Loucy (cell line): ENCODE measurements at regions not wholly inside any gene's neighbourhood (a gene's known extent, or its start where the extent isn't known, plus 50 kb on each side); places are given as distances from the start of the nearest gene placed in this dataset.

Source experiments
- CTCF ChIP-seq: fragments of 200-600 bp; sonication (generic); conservative IDR thresholded peaks from 2 replicates; pipeline ENCODE4 v1.5.1; 2014; ENCODE audit warnings: mild to moderate bottlenecking, antibody characterized with exemption, low read length
- EZH2phosphoT487 ChIP-seq: fragments of 200-600 bp; IDR thresholded peaks from 2 replicates; pipeline ENCODE4 v1.6.1; 2018; ENCODE audit warnings: antibody characterized with exemption, mild to moderate bottlenecking, moderate library complexity, borderline replicate concordance

DNA sequence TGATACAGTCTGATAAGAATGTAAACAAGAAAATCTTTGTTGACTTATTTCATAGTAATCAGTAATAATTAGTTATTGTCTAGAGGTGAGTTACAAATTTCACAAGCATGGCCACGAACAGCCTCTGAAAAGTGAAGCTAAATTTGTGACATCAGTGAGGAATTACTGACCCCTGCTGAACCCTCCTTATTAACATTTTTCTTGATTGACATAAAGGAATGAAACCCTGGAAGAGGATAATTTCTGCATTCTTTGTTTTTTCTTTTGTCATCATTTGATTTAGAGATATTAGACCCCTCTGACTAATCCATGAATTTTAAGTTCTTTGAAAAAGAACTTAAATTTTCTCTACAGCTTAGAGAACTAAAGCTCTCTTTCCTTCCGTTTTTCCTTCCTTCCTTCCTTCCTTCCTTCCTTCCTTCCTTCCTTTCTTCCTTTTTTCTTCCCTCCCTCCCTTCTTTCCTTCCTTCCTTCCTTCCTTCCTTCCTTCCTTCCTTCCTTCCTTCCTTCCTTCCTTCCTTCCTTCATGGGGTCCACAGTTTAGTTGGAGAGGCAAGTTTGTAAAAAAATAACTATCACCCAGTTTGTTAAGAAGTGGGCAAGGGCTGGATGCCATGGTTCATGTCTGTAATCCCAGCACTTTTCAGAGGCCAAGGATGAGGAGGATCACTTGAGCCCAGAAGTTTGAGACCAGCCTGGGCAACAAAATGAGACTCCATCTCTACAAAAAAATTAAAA, 387.0 kb downstream of the MTX2 start:
- TF ChIP-seq CTCF (no peak), EZH2phosphoT487 (no peak)
